ENCODE measurements at regions not wholly inside any gene's neighbourhood (a gene's known extent, or its start where the extent isn't known, plus 50 kb on each side); places are given as distances from the start of the nearest gene placed in this dataset.

DNA sequence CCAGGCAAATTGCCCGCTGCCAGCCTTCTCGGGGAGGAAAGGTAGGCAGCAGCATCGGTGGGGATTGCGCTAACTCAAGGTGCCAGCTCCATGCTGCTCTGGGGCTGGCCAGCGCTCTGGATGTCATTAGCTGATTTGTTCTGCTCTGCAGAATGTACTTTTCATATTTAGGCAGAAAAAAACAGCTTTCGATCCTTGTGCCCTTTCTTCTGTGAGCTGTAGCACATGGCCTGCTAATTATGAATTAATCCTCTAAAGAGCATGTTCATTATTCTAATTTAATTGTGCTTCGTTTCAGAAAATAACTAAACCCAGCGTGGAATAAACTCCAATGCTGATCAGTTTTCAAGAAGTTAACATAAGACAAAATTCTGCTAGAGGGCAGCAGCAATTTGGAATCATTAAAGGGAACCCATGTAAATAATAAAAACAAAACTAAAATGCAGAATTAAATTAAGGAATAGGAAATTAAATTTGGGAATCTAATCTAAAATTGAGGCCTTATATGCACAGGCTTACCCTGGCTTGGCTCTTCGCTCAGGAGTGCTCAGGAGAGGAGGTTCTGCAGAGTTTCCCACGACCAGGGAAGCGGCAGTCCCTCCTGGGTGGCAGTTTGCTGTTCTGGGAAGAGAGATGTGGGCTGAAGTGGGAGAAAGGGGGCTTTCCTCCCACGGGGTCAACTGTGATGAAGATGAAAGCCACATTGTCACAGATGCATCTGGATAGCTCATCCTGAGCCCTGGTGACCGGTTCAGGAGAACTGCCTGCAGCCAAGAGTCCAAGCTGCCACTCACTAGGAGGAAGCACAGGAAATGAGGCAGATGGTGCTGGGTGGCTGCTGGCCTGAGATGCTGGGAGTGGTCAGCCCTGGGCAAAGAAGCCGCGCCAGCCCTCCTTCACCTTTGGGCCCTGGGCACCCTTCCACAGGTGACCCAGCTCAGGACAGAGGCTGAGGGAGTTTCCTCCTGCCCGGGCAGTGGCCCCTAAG, 93.2 kb upstream of the PKDCC start:
- peak; percentile 23 for DNase-seq (ENCODE audit: low spot score)

DNA sequence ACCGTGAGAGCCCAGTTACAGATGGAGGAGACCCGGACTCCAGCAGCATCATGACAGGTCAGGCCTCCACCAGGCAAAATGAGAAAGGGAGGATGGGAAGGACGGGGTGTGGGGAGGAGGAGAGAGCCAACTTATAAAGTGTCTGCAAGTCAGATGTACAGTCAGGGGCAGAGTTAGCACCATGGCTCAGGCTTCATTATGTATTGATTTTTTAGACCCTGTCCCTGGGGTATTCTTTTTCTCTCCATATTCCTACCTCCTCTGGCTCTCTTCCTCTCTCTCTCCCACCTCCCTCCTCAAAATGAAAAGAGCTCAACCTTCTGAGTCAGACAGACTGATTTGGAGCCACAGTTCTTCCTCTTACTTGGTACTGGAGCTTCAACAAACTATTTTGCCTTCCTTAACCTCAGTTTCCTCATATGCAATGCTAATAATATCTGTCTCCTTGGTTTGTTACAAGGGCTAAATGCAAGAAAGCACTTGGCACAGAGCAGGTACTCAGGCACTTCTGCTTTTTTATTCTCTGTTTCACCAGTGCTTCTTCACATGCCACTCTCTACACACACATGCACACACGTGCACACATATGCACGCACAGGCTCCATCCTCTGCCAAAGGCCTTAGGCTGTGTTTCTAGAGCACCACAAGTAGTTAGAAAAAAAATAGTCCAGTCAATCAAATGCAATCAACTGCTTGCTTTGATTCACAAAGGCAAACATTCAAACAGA, 92.3 kb upstream of the PKDCC start:
- DNase-seq (ENCODE audit: low spot score): no peak

DNA sequence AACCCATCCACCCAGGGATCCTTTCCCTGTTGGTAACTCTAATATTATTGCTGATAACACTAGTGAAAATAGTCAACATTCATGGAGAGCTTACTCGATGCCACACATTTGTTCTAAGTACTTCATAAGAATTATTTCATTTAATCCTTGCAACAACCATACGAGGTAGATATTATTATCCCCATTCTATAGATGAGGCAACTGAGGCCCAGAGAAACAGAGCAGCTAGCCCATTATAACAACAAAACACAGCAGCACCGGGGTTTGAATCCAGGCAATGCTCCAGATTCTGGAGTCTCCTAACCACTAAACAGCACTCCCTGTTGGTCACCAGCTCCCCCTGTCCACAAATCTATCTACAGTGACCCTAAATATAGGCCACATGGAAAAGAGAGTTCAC, 90.4 kb upstream of the PKDCC start:
- no peak for DNase-seq (ENCODE audit: low spot score)

- no peak for DNase-seq (ENCODE audit: low spot score)
Observed at GRCh38 chr2:41958251-41958650, 89.6 kb upstream of the PKDCC start.

- no peak for DNase-seq (ENCODE audit: low spot score)
Observed at GRCh38 chr2:41958775-41959174, 89.0 kb upstream of the PKDCC start.

GRCh38 chr2:41959760-41960159, 88.1 kb upstream of the PKDCC start:
- DNase-seq (ENCODE audit: low spot score): no peak

DNA sequence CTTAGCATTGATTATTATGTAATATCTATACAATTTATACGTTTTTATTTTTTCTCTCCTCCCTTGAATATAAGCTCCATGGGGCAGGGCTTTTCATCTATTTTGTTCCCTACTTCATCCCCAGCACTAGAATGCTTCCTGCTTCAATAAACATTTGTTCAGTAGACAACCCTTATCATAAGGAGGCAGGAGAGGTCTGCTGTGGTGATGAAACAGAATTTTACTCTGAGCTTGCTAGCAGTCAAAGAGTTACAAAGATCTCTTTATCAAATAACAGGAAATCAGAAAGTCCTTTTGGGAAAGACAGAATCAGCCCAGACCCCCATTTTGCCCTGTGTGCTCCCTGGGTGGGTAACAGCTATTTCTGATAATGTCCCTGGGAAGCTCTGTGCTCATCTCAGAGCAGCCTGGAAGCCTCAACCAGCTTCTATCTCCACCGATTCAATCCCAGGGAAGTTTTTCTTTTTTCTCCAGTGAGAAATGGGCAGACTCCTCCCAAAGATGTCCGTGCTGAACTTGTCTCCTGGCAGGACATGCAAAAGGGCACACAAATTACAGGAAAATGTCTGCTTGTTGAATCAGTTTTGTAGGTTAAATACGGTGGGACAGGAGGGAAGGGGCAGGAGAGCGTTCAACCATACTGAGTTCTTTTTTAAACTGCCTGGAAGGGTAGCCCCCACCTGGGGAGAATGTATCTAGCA, 84.7 kb upstream of the PKDCC start:
- DNase-seq (ENCODE audit: low spot score): no peak

DNA sequence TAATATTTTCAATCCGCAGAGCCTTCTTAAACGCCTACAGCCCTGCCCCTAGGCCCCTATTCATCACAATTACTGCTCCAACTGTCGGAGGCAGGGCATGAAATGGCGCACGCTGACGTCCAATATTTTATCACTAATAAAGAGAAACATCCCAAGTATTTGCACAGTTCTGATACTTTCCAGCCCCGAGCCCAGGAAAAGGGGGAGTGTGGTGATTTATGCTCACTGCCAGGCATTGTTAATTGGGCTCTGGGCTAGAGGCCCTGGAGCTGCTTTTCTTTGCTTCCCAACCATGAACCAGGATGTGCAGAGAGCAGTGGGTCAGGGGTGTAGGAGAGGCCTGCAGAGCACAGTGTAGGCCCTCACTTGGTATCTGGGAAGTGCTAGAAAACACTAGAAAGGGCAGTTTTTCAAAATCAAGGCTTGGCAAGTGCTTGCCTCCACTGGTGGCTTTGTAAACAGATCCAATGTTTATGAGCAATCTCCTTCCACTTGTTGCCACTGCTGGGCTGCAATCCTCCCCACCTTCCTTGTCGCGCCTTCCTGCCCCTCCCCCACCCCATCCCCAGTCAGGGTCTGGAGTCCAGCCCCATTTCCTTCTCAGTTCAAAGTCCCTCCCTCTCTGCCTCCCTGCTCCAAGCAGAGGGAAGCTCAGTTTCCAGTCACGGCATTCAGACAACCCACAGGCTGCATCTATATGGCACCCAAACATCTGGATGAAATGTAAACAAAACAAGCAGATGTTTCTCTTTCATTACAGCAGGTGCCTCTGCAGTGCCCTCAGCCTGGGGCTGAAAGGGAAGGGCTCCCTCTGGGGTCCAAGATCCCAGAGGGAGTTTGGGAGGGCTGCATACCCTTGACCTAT, 83.9 kb upstream of the PKDCC start:
- no peak for DNase-seq (ENCODE audit: low spot score)

GRCh38 chr2:41965173-41965908, 82.5 kb upstream of the PKDCC start:
- DNase-seq (ENCODE audit: low spot score): no peak

DNA sequence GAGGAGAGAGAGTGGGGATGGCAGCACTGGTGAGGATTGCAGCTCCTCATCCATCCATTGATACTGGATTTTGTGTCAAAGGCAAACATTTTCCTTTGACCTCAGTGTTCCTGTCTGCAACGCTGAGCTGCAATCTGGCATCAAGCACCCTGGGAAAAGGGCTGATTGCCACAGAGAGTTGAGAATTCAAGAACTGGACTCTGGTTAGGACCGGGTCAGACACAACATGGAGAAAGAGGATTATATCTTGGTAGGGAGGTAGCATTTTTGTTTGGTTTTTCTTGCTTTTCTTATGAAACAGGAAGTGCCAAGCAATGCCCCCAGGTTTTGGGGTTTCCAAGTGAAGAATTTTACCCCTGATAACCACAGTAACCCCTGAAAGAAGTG, 81.9 kb upstream of the PKDCC start:
- DNase-seq (ENCODE audit: low spot score): no peak

DNA sequence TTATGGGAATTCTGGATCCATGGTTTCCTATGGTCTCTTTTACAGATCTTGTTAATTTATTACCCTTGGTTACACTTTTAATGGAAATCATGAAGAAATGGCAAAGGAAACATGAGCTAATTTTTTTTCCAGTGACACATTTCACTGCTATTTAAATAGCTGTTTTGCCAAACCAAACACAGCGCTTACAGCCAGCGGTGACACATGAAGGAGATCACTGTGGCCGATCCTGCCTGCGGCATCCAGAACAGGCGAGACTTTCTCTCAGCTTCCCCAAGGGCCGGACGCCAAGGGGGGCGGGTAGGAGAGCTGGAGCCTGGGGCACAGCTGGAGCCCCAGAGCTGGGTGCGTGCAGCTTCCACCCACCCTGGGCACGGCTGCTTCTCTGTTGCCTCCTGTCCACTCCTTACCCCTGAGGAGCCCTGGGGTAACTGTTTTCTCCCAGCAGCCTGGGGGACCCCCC, 81.4 kb upstream of the PKDCC start:
- DNase-seq (ENCODE audit: low spot score): peak; percentile 76

- no peak for DNase-seq (ENCODE audit: low spot score)
Observed at GRCh38 chr2:41966920-41967319, 80.9 kb upstream of the PKDCC start.

- DNase-seq (ENCODE audit: low spot score): no peak
Observed at GRCh38 chr2:41967476-41968181, 80.2 kb upstream of the PKDCC start.

GRCh38 chr2:41968182-41968578, 79.6 kb upstream of the PKDCC start:
- DNase-seq (ENCODE audit: low spot score): no peak

- no peak for DNase-seq (ENCODE audit: low spot score)
Observed at GRCh38 chr2:41970988-41971660, 76.7 kb upstream of the PKDCC start.

DNA sequence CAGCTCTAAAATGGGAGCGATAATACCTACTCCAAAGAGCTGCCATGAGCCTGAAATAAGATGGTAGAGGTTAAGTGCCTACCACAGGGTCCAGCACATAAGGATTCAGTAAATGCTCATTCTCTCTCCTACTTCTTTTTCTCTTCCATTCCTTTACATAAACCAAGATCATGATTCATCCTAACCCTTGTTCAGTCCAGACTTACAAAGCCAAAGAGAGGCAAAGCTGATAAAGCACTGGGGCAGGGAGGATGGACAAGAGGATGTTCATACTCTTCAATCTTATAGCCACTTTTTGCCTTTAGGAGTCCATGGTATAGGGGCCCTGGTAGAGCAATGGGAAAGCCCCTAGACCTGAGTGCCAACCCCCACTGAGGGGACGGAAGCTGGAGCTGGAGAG, 75.6 kb upstream of the PKDCC start:
- no peak for DNase-seq (ENCODE audit: low spot score)

DNA sequence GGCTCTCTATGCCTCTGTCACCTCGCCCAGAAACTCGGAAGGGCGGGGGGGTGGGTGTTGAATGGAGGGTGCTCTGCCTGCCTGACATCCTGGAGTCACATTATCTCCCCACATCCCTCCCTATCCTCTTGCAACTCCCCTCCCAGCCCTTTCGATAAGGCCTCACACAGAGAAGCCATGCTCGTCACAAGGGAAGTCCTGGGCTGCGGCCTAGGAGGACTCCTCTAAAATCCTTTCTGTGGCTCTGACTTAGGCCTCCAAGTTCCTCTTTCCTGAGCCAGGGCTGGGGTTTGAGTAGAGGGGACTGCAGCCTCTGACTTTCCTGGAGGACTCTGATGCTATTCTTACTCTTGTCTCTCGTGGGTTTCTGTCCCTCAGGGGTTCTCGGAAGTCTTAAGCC, 75.0 kb upstream of the PKDCC start:
- no peak for DNase-seq (ENCODE audit: low spot score)

DNA sequence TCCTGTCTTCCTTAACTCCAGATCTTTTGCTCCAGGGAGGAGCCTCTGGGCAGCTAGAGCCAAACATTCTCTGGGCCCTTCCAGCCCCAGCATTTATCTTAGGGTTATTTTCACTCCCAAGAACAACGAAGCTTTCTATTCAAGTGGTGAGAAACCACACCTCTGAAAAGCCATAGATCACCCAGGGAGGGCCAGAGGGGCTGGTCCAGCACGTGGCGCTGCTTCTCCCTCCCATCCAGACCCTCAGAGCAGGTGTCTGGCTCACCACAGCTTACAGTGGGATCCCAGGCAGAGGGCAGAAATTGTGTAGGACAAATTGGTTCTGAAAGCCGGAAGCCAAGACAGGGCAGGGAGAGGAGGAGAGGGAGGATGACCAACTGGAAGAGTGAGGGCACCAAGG, 74.0 kb upstream of the PKDCC start:
- no peak for DNase-seq (ENCODE audit: low spot score)

GRCh38 chr2:41981417-41981816, 66.4 kb upstream of the PKDCC start:
- DNase-seq (ENCODE audit: low spot score): no peak

All from kidney capillary endothelial cell (primary cell).